Glutamatergic neuron (in vitro differentiated cells): ENCODE measurements at regions not wholly inside any gene's neighbourhood (a gene's known extent, or its start where the extent isn't known, plus 50 kb on each side); places are given as distances from the start of the nearest gene placed in this dataset.
A peak's percentile ranks its signal among the peaks of the same experiment; 100 is the strongest.

ENCODE experiments used
- DNase-seq: peaks from one replicate; pipeline ENCODE4 v3.0.0; 2022
- H3K27ac Mint-ChIP-seq: one replicate; pipeline ENCODE4 v1.8.0; 2020; ENCODE audit warnings: mild to moderate bottlenecking, mixed read lengths, inconsistent platforms; ENCODE audit not compliant: unreplicated experiment
- H3K27me3 Mint-ChIP-seq: one replicate; pipeline ENCODE4 v1.8.0; 2020; ENCODE audit warnings: mild to moderate bottlenecking, moderate library complexity, mixed read lengths, inconsistent platforms; ENCODE audit not compliant: unreplicated experiment
- H3K36me3 Mint-ChIP-seq: one replicate; pipeline ENCODE4 v1.8.0; 2020; ENCODE audit warnings: mild to moderate bottlenecking, mixed read lengths, inconsistent platforms; ENCODE audit not compliant: unreplicated experiment
- H3K4me1 Mint-ChIP-seq: one replicate; pipeline ENCODE4 v1.8.0; 2020; ENCODE audit warnings: mild to moderate bottlenecking, low read depth, mixed read lengths, inconsistent platforms; ENCODE audit not compliant: unreplicated experiment
- H3K4me3 Mint-ChIP-seq: one replicate; pipeline ENCODE4 v1.8.0; 2020; ENCODE audit warnings: mild to moderate bottlenecking, mixed read lengths, inconsistent platforms; ENCODE audit not compliant: unreplicated experiment
- H3K9me3 Mint-ChIP-seq: one replicate; pipeline ENCODE4 v1.8.0; 2020; ENCODE audit warnings: mild to moderate bottlenecking, moderate library complexity, mixed read lengths, inconsistent platforms; ENCODE audit not compliant: unreplicated experiment
- CTCF ChIP-seq: fragments of 200-600 bp; sonication (generic); IDR thresholded peaks from one replicate; pipeline ENCODE4 v1.5.0; 2021; ENCODE audit not compliant: partially characterized antibody, unreplicated experiment

GRCh38 chr2:196268025-196268424, 96.6 kb upstream of the STK17B start:
- H3K9me3 Mint-ChIP-seq: no peaks in the 10 kb centered on the region
- H3K4me3 Mint-ChIP-seq: no peak overlapping the region
- no peak overlapping the region for H3K27ac Mint-ChIP-seq
- no peak for DNase-seq
- no peak for TF ChIP-seq CTCF
- H3K36me3 Mint-ChIP-seq: no peaks in the 10 kb centered on the region
- no peaks in the 10 kb centered on the region for H3K27me3 Mint-ChIP-seq
- no peaks in the 10 kb centered on the region for H3K4me1 Mint-ChIP-seq

- H3K9me3 Mint-ChIP-seq: no peaks in the 10 kb centered on the region
- TF ChIP-seq CTCF: no peak
- no peak overlapping the region for H3K27ac Mint-ChIP-seq
- no peak overlapping the region for H3K4me3 Mint-ChIP-seq
- no peak for DNase-seq
- no peaks in the 10 kb centered on the region for H3K36me3 Mint-ChIP-seq
- H3K27me3 Mint-ChIP-seq: no peaks in the 10 kb centered on the region
- H3K4me1 Mint-ChIP-seq: no peaks in the 10 kb centered on the region
These were observed 97.4 kb upstream of the STK17B start for GRCh38 chr2:196268538-196269338.

- TF ChIP-seq CTCF: no peak
- Mint-ChIP-seq H3K27ac (no peak overlapping the region), H3K36me3 (no peaks in the 10 kb centered on the region), H3K4me1 (peaks cover 5% of the 10 kb centered on the region), H3K27me3 (peaks cover 2% of the 10 kb centered on the region), H3K4me3 (no peak overlapping the region), H3K9me3 (no peaks in the 10 kb centered on the region)
- no peak for DNase-seq
These were observed 100.4 kb upstream of the STK17B start for GRCh38 chr2:196271795-196272194.

- H3K4me1 Mint-ChIP-seq: peaks cover 5% of the 10 kb centered on the region
- H3K27me3 Mint-ChIP-seq: peaks cover 2% of the 10 kb centered on the region
- H3K27ac Mint-ChIP-seq: no peak overlapping the region
- no peak for TF ChIP-seq CTCF
- DNase-seq: no peak
- H3K9me3 Mint-ChIP-seq: no peaks in the 10 kb centered on the region
- H3K36me3 Mint-ChIP-seq: peaks cover 10% of the 10 kb centered on the region
- H3K4me3 Mint-ChIP-seq: no peak overlapping the region
These were observed 103.0 kb upstream of the STK17B start for GRCh38 chr2:196274387-196274809.

GRCh38 chr2:196275646-196276352, 104.4 kb upstream of the STK17B start:
- peaks cover 2% of the 10 kb centered on the region for H3K27me3 Mint-ChIP-seq
- H3K9me3 Mint-ChIP-seq: no peaks in the 10 kb centered on the region
- no peak overlapping the region for H3K4me3 Mint-ChIP-seq
- peak overlapping the region; percentile 78 for H3K27ac Mint-ChIP-seq
- no peak for TF ChIP-seq CTCF
- peaks cover 14% of the 10 kb centered on the region for H3K36me3 Mint-ChIP-seq
- H3K4me1 Mint-ChIP-seq: peaks cover 5% of the 10 kb centered on the region
- no peak for DNase-seq
